ENCODE measurements at regions not wholly inside any gene's neighbourhood (a gene's known extent, or its start where the extent isn't known, plus 50 kb on each side); places are given as distances from the start of the nearest gene placed in this dataset.
A peak's percentile ranks its signal among the peaks of the same experiment; 100 is the strongest.

DNA sequence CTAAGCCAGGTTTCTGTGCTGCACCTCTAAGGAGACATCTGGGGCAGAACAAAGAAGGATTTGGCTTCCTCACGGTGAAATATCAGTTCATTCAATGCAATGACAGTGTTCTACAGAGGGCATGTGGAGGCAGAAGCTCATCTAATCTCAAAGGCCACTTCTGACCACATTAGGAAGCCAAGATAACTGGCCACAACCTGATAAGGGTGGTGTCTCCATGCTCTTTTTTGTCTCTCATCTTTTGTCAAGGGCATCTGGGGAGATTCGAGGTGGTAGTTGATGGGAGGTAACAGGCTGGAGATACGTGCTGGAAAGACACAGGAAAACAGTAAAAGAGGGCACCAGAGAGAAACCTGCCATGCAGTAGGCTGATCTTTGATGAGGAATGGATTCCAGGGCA lies 303.9 kb downstream of the LRATD1 start:
- ChIA-PET POLR2A (no interaction called here), CTCF (no interaction called here)
- peaks cover 0 to 3% (median 0%) of the 10 kb centered on the region in 5 experiments for H3K27me3 ChIP-seq (replicated peaks in 2 of 5; ENCODE audit: control insufficient read depth in 4 of 5, insufficient read depth in 5 of 5, low read length in 4 of 5)
- H3K9me3 ChIP-seq (ENCODE audit: control extremely low read depth in 1 of 5, control insufficient read depth in 4 of 5, insufficient read depth in 2 of 5, low read depth in 1 of 5, low read length in 4 of 5), result peaks cover 0 to 7% (median 0%) of the 10 kb centered on the region in 5 experiments
- DNase-seq, result peak in 2 of 3 donors; percentile 4 to 24
- no peaks in the 10 kb centered on the region for H3K36me3 ChIP-seq (ENCODE audit: control insufficient read depth in 4 of 4, insufficient read depth in 4 of 4, low read length in 3 of 4)
- WGBS (ENCODE audit: insufficient coverage), result 73% methylated on average over 3 of the region's 3 CpGs
- no peak overlapping the region for H3K27ac ChIP-seq (ENCODE audit: insufficient read depth in 1 of 2, low read depth in 1 of 2, low read length in 2 of 2, poor library complexity in 1 of 2, severe bottlenecking in 2 of 2)
- H3K4me3 ChIP-seq (ENCODE audit: control insufficient read depth in 1 of 7, extremely low read depth in 1 of 7, insufficient read depth in 4 of 7, low read depth in 2 of 7, low read length in 6 of 7), result no peak overlapping the region
- no peaks in the 10 kb centered on the region for H3K4me1 ChIP-seq (ENCODE audit: control extremely low read depth in 1 of 4, control insufficient read depth in 4 of 4, insufficient read depth in 4 of 4, low read length in 3 of 4)

DNA sequence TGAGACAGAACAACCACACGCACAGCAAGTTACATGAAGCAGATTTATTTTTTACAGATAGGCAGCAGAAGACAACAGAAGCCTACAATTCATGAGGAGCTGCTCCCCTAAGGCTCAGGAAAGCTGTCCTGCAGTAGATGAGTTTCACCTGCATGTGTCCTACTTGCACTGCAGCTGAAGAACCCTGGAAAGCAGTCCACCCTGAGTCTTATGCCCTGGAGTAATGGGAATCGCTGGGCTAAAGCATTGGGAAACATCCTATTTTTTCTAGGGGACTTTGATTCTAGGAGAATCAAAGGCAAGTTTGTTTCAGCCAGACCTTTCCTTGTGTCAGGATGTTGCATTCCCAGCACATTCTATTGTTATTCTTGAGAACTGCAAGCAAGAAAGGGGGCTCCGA lies 304.8 kb downstream of the LRATD1 start:
- ChIA-PET CTCF (no interaction called here), POLR2A (no interaction called here)
- WGBS (ENCODE audit: insufficient coverage), result 100% methylated on average over 3 of the region's 3 CpGs
- Histone ChIP-seq H3K27ac (ENCODE audit: insufficient read depth in 1 of 2, low read depth in 1 of 2, low read length in 2 of 2, poor library complexity in 1 of 2, severe bottlenecking in 2 of 2) (no peak overlapping the region), H3K9me3 (ENCODE audit: control extremely low read depth in 1 of 5, control insufficient read depth in 4 of 5, insufficient read depth in 2 of 5, low read depth in 1 of 5, low read length in 4 of 5) (peaks cover 0 to 7% (median 0%) of the 10 kb centered on the region in 5 experiments), H3K36me3 (ENCODE audit: control insufficient read depth in 4 of 4, insufficient read depth in 4 of 4, low read length in 3 of 4) (no peaks in the 10 kb centered on the region), H3K27me3 (replicated peaks in 2 of 5; ENCODE audit: control insufficient read depth in 4 of 5, insufficient read depth in 5 of 5, low read length in 4 of 5) (peaks cover 0 to 3% (median 0%) of the 10 kb centered on the region in 5 experiments), H3K4me3 (ENCODE audit: control insufficient read depth in 1 of 7, extremely low read depth in 1 of 7, insufficient read depth in 4 of 7, low read depth in 2 of 7, low read length in 6 of 7) (no peak overlapping the region), H3K4me1 (ENCODE audit: control extremely low read depth in 1 of 4, control insufficient read depth in 4 of 4, insufficient read depth in 4 of 4, low read length in 3 of 4) (no peaks in the 10 kb centered on the region)
- no peak for DNase-seq

DNA sequence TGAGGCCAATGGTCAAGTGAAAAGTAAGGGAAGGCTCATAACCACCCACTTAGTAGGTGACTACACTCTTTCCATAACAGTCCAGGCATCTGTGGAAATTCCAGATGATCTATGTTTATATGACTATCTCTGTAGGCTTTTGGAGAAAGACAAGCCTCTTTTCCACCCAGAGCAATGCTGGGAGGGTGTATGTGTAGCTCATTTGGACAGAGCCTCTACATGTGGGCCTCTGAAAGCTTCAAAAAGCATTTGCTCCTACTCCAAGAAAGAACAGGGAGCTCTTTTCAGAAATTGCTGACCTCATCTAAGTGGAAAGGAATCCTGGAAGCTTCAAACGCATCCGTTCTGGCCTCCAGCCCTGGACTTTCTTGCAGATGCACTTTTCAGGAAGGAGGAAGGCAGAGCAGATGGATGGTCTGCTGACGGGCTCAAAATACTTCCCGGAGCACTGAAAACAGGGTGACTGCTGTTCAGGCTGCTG lies 308.7 kb downstream of the LRATD1 start:
- no peak overlapping the region for H3K27ac ChIP-seq (ENCODE audit: insufficient read depth in 1 of 2, low read depth in 1 of 2, low read length in 2 of 2, poor library complexity in 1 of 2, severe bottlenecking in 2 of 2)
- H3K4me3 ChIP-seq (ENCODE audit: control insufficient read depth in 1 of 7, extremely low read depth in 1 of 7, insufficient read depth in 4 of 7, low read depth in 2 of 7, low read length in 6 of 7), result no peak overlapping the region
- H3K4me1 ChIP-seq (ENCODE audit: control extremely low read depth in 1 of 4, control insufficient read depth in 4 of 4, insufficient read depth in 4 of 4, low read length in 3 of 4), result no peaks in the 10 kb centered on the region
- peaks cover 0 to 16% (median 0%) of the 10 kb centered on the region in 5 experiments for H3K9me3 ChIP-seq (ENCODE audit: control extremely low read depth in 1 of 5, control insufficient read depth in 4 of 5, insufficient read depth in 2 of 5, low read depth in 1 of 5, low read length in 4 of 5)
- ChIA-PET POLR2A (no interaction called here), CTCF (no interaction called here)
- 88% methylated on average over 4 of the region's 4 CpGs for WGBS (ENCODE audit: insufficient coverage)
- no peak for DNase-seq
- no peaks in the 10 kb centered on the region for H3K36me3 ChIP-seq (ENCODE audit: control insufficient read depth in 4 of 4, insufficient read depth in 4 of 4, low read length in 3 of 4)
- H3K27me3 ChIP-seq (replicated peaks in 2 of 5; ENCODE audit: control insufficient read depth in 4 of 5, insufficient read depth in 5 of 5, low read length in 4 of 5), result peaks cover 0 to 3% (median 0%) of the 10 kb centered on the region in 5 experiments

DNA sequence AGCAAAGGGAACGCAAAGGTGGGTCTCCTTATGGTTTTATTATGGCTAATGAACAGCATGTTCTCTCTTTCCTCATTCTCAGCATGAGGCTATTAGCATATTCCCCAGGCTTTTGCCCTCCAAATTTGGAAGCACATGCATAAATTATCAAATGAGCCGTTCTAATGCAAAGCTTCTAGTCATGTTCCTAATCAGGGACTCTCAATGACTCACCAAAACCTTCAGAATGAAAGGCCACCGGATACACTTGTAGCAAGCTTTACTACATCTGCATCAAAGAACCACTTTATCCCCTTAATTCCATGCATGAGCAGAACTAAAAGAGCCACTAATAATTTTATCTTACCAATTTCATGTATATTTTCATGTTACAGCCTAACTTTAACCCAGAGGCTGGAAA lies 310.5 kb downstream of the LRATD1 start:
- peaks cover 0 to 3% (median 0%) of the 10 kb centered on the region in 5 experiments for H3K27me3 ChIP-seq (replicated peaks in 2 of 5; ENCODE audit: control insufficient read depth in 4 of 5, insufficient read depth in 5 of 5, low read length in 4 of 5)
- no peak for DNase-seq

DNA sequence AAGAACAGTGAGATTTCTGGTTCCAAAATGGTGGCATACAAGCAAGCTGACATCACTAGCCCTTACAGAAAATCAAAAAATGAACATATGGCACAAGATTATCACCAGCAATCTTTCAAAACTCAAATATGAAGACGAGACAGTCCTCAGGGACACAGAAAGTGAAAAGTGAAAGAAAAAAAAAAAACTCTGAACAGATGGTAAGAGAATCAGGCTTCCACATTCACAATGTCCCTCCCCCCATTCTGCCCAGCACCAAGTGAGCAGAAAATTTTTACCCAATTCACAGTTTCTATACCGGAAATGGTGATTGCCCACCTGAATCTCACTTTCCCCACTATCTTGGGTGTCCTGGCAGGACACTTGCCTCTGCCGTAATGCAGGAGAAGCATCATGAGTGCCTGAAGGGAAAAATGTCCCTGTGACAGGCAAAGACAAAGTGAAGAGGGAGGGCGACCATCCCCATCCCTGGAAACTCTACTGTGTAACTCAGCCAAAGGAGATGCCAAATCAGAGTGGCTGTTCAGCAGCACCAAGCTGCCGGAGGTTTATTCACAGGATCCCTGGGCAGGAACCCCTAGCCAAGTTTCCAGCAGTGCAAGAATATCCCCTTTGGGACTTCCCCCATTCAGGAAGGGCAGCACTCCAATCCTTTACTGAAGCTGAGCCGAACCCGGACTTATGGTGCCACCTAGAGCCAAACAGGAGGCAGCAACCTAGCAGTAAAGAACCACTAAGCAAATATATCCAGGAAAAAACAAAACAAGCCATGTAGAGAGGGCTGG lies 312.2 kb downstream of the LRATD1 start:
- H3K4me1 ChIP-seq (ENCODE audit: control extremely low read depth in 1 of 4, control insufficient read depth in 4 of 4, insufficient read depth in 4 of 4, low read length in 3 of 4), result no peaks in the 10 kb centered on the region
- no peak for DNase-seq
- H3K36me3 ChIP-seq (ENCODE audit: control insufficient read depth in 4 of 4, insufficient read depth in 4 of 4, low read length in 3 of 4), result no peaks in the 10 kb centered on the region
- peaks cover 0 to 2% (median 0%) of the 10 kb centered on the region in 5 experiments for H3K27me3 ChIP-seq (replicated peaks in 2 of 5; ENCODE audit: control insufficient read depth in 4 of 5, insufficient read depth in 5 of 5, low read length in 4 of 5)
- no peak overlapping the region for H3K4me3 ChIP-seq (ENCODE audit: control insufficient read depth in 1 of 7, extremely low read depth in 1 of 7, insufficient read depth in 4 of 7, low read depth in 2 of 7, low read length in 6 of 7)
- 88% methylated on average over 4 of the region's 7 CpGs for WGBS (ENCODE audit: insufficient coverage)
- CTCF ChIA-PET, result no interaction called here
- H3K9me3 ChIP-seq (ENCODE audit: control extremely low read depth in 1 of 5, control insufficient read depth in 4 of 5, insufficient read depth in 2 of 5, low read depth in 1 of 5, low read length in 4 of 5), result peaks cover 0 to 8% (median 1%) of the 10 kb centered on the region in 5 experiments
- H3K27ac ChIP-seq (ENCODE audit: insufficient read depth in 1 of 2, low read depth in 1 of 2, low read length in 2 of 2, poor library complexity in 1 of 2, severe bottlenecking in 2 of 2), result no peak overlapping the region
- POLR2A ChIA-PET, result no interaction called here

More for the DNA sequence above, 310.5 kb downstream of the LRATD1 start:
- whole genome bisulfite sequencing (ENCODE audit: insufficient coverage), result 100% methylated on average over 3 of the region's 3 CpGs
- ChIA-PET CTCF (no interaction called here), POLR2A (no interaction called here)
- H3K27ac ChIP-seq (ENCODE audit: insufficient read depth in 1 of 2, low read depth in 1 of 2, low read length in 2 of 2, poor library complexity in 1 of 2, severe bottlenecking in 2 of 2), result no peak overlapping the region
- no peaks in the 10 kb centered on the region for H3K36me3 ChIP-seq (ENCODE audit: control insufficient read depth in 4 of 4, insufficient read depth in 4 of 4, low read length in 3 of 4)
- no peak overlapping the region for H3K4me3 ChIP-seq (ENCODE audit: control insufficient read depth in 1 of 7, extremely low read depth in 1 of 7, insufficient read depth in 4 of 7, low read depth in 2 of 7, low read length in 6 of 7)
- H3K9me3 ChIP-seq (ENCODE audit: control extremely low read depth in 1 of 5, control insufficient read depth in 4 of 5, insufficient read depth in 2 of 5, low read depth in 1 of 5, low read length in 4 of 5), result peaks cover 0 to 11% (median 1%) of the 10 kb centered on the region in 5 experiments
- H3K4me1 ChIP-seq (ENCODE audit: control extremely low read depth in 1 of 4, control insufficient read depth in 4 of 4, insufficient read depth in 4 of 4, low read length in 3 of 4), result no peaks in the 10 kb centered on the region

DNA sequence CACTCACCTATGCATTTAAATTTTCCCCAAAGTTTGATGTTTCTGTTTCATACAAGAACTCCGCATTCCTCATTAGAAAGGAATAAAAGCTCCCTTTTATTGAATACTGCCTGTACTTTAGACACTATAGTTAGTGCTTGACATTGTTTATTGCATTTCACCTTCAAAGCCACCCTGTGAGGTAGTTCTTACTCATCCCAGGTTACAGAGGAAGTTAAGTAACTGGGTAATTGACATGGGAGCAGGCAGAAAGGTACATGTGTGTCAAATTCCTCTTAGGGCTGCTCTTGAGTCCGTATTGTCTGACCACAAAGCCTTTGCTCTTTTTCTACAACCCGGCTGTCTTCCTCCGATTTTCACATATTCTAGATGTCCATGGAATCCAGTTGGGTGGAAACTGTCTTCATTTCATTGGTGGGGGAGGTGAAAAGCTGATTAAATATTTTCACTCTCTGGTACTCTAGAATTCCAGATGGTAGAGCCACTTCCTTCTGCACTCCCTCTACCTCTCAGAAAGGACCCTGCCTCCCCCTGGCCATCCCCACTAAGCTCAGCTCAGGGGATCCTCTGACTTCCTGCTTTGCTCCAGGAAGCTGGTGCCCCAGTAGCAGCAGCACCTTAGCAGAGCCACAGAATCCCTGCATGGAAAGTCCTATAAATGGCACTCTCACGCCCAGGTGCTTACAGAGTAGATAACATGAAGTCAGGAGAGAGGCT lies 319.2 kb downstream of the LRATD1 start:
- peaks cover 0 to 3% (median 0%) of the 10 kb centered on the region in 5 experiments for H3K9me3 ChIP-seq (ENCODE audit: control extremely low read depth in 1 of 5, control insufficient read depth in 4 of 5, insufficient read depth in 2 of 5, low read depth in 1 of 5, low read length in 4 of 5)
- 95% methylated on average over 3 of the region's 5 CpGs for WGBS (ENCODE audit: insufficient coverage)
- no peak overlapping the region for H3K4me3 ChIP-seq (ENCODE audit: control insufficient read depth in 1 of 7, extremely low read depth in 1 of 7, insufficient read depth in 4 of 7, low read depth in 2 of 7, low read length in 6 of 7)
- no peaks in the 10 kb centered on the region for H3K36me3 ChIP-seq (ENCODE audit: control insufficient read depth in 4 of 4, insufficient read depth in 4 of 4, low read length in 3 of 4)
- no peaks in the 10 kb centered on the region for H3K4me1 ChIP-seq (ENCODE audit: control extremely low read depth in 1 of 4, control insufficient read depth in 4 of 4, insufficient read depth in 4 of 4, low read length in 3 of 4)
- CTCF ChIA-PET, result interaction anchor here (0.9 kb wide), 1 partner anchor 49 kb away, joined by 3 read pairs; no protein-coding TSS in a partner anchor
- H3K27ac ChIP-seq (ENCODE audit: insufficient read depth in 1 of 2, low read depth in 1 of 2, low read length in 2 of 2, poor library complexity in 1 of 2, severe bottlenecking in 2 of 2), result no peak overlapping the region
- POLR2A ChIA-PET, result no interaction called here
- no peak for DNase-seq
- no peaks in the 10 kb centered on the region for H3K27me3 ChIP-seq (replicated peaks in 2 of 5; ENCODE audit: control insufficient read depth in 4 of 5, insufficient read depth in 5 of 5, low read length in 4 of 5)

DNA sequence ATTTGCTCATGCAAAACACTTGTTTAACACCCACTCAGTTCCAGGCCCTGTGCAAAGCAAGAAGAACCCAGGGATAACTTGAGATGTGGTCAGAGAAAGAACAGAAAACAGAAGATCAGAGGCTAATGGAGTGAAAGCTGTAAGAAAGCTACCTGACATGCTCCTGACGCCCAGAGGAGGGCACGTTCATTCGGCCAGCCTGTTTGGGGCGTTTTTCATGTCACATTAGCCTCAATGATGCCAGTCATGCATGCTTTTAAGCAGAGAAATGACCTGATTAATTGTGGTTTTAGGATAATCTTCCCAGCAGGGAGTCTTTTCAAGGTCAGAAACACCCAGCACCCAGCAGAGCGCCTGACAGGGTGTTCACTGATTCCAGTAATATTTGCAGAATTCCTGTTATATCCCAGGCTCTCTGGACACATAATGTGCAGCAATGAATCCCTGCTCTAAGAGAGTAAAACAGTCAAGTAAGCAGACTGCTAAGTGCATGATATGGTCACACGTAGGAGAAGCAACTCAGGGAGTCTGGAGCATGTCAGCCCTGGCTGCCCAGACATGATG lies 320.0 kb downstream of the LRATD1 start:
- CTCF ChIA-PET, result no interaction called here
- no peaks in the 10 kb centered on the region for H3K36me3 ChIP-seq (ENCODE audit: control insufficient read depth in 4 of 4, insufficient read depth in 4 of 4, low read length in 3 of 4)
- no peak overlapping the region for H3K27ac ChIP-seq (ENCODE audit: insufficient read depth in 1 of 2, low read depth in 1 of 2, low read length in 2 of 2, poor library complexity in 1 of 2, severe bottlenecking in 2 of 2)
- peaks cover 0 to 3% (median 0%) of the 10 kb centered on the region in 5 experiments for H3K9me3 ChIP-seq (ENCODE audit: control extremely low read depth in 1 of 5, control insufficient read depth in 4 of 5, insufficient read depth in 2 of 5, low read depth in 1 of 5, low read length in 4 of 5)
- WGBS (ENCODE audit: insufficient coverage), result 87% methylated on average over 6 of the region's 6 CpGs
- POLR2A ChIA-PET, result no interaction called here
- H3K4me1 ChIP-seq (ENCODE audit: control extremely low read depth in 1 of 4, control insufficient read depth in 4 of 4, insufficient read depth in 4 of 4, low read length in 3 of 4), result no peaks in the 10 kb centered on the region
- DNase-seq, result no peak
- no peak overlapping the region for H3K4me3 ChIP-seq (ENCODE audit: control insufficient read depth in 1 of 7, extremely low read depth in 1 of 7, insufficient read depth in 4 of 7, low read depth in 2 of 7, low read length in 6 of 7)
- H3K27me3 ChIP-seq (replicated peaks in 2 of 5; ENCODE audit: control insufficient read depth in 4 of 5, insufficient read depth in 5 of 5, low read length in 4 of 5), result no peaks in the 10 kb centered on the region
